ENCODE measurements at regions not wholly inside any gene's neighbourhood (a gene's known extent, or its start where the extent isn't known, plus 50 kb on each side); places are given as distances from the start of the nearest gene placed in this dataset.

GRCh38 chr7:3230908-3231307, 70.1 kb upstream of the SDK1 start:
- DNase-seq (ENCODE audit: low read depth), result no peak

GRCh38 chr7:3232228-3232627, 68.8 kb upstream of the SDK1 start:
- DNase-seq (ENCODE audit: low read depth), result peak; percentile 4

- no peak for DNase-seq (ENCODE audit: low read depth)
Observed at GRCh38 chr7:3233301-3233700, 67.8 kb upstream of the SDK1 start.

DNA sequence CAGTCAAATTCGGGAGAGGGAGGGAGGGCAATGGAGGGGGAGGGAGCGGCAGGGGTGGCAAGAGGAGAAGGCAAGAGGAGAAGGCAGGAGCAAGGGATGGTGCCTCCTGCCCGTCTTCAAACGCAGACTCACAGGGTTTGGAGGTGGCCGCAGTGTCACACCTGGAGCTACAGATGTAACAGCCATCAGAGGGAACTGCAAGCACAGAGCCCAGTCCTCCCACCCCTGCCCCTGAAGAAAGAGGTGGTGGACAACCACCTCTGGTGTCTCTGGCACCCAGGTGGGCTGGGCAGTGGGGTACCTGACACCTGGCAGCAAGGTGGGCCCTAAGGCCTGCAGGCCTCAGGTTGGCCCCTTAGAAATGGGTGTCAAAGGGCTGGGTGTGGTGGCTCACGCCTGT, 67.0 kb upstream of the SDK1 start:
- DNase-seq (ENCODE audit: low read depth), result no peak

DNA sequence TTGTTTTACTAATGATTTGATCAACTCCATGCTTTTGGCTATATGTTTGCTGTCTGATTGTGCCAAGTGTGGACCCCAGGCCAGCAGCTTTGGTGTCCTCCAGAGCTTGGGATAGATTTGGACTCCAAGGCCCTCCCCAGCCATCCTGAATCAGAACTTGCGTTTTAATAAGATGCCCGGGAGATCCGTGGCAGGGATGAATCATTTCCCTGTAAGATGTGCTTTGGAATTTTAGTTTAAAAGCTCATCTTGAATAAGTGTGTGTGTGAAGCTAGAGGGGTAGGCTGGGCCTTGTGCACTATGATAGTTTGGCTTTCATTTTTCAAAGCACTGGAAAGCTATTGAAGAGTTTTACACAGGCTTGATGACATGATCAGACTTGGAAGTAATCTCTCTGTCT, 66.2 kb upstream of the SDK1 start:
- no peak for DNase-seq (ENCODE audit: low read depth)

DNA sequence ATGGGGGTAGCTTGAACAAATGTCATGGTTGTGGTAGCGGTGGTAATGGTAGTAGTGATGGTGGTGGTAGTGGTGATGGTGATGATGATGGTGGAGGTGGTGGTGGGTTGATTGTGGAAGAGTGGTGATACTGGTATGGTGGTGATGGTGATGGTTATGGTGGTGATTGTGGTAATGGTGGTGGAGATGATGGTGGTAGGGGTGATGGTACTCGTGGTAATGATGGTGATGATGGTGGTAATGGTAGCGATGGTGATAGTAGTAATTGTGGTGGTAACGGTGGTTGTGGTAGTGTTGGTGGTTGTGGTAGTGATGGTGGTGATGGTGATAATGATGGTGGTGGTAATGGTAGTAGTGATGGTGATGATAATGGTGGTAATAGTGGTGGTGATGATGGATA, 65.7 kb upstream of the SDK1 start:
- DNase-seq (ENCODE audit: low read depth), result no peak

DNA sequence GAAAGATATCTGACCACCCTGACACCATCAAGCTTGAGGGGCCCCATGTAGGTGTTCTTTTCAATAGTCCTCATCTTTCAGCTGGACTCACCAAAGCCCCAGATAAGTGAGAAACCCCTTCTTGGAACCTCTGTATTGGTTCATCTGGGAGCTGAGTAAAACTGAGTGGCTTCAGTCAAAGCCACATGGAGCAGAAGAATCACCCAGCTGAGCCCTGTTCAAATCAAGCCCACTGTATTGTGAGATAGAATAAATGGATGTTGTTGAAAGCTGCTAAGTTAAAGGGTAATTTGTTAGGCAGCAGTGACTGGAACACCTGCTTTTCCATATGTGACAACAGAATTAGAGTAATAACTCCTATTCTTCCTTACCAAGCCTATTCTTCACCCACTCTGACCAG, 64.8 kb upstream of the SDK1 start:
- DNase-seq (ENCODE audit: low read depth), result no peak

DNA sequence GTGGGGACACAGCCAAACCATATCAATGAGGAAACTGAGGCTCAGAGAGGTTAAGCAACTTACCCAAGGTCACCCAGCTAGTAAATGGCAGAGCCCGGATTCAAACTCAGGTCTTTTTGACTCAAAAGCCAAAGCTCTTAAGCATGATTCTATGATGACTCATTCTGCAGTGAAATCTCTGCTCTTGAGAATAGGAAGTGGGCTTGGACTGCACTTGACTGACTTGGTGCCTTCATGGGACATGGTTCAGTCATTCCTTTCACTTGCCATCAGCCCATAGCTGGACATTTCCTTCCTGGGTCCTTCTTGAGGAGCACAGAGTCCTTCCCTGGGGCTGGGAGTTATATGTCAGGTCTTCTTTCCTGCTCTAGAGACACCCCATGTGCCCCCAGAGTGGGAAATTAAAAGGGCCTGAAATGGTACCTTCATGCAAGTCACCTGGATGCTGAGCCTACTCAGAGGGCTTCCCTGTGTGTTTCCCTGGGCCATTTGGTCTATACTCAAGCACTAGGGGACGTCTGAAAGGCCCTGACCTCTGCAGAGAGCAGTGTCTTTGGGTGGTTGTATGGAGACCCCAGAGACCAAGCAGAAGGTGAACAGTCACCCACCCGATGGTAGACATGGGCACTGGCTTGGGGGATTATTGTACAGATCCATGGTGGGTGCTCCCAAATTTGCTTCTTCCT, 62.4 kb upstream of the SDK1 start:
- DNase-seq (ENCODE audit: low read depth), result no peak

- DNase-seq (ENCODE audit: low read depth), result no peak
Observed at GRCh38 chr7:3239291-3239691, 61.8 kb upstream of the SDK1 start.

GRCh38 chr7:3240826-3241430, 60.1 kb upstream of the SDK1 start:
- no peak for DNase-seq (ENCODE audit: low read depth)

DNA sequence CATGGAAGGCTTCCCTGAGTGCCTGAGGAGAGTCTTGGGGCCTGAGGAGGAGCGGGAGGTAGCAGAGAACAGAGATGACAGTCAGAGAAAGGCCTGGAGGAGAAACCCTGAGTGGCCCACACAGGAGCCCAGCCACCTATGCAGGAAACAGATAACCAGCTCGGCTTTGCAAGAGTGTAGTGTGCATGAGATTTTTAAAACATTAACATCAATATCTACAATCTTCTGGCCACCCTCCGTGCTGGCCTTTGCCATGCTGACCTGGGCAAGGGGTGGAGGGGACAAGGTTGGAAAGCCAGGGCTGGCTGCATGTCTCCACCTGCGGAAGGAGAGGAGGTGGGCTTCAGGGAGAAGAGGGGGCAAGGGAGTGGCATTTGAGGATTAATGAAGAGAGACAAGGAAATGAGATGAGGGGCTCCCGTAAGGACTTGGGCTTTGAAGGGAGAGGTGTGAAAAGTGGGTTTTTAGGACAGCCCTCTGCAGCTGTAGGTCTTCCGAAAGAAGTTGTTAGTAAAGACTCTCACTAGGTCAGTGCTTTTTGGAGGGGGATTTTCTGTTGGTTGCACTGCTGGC, 59.3 kb upstream of the SDK1 start:
- no peak for DNase-seq (ENCODE audit: low read depth)

DNA sequence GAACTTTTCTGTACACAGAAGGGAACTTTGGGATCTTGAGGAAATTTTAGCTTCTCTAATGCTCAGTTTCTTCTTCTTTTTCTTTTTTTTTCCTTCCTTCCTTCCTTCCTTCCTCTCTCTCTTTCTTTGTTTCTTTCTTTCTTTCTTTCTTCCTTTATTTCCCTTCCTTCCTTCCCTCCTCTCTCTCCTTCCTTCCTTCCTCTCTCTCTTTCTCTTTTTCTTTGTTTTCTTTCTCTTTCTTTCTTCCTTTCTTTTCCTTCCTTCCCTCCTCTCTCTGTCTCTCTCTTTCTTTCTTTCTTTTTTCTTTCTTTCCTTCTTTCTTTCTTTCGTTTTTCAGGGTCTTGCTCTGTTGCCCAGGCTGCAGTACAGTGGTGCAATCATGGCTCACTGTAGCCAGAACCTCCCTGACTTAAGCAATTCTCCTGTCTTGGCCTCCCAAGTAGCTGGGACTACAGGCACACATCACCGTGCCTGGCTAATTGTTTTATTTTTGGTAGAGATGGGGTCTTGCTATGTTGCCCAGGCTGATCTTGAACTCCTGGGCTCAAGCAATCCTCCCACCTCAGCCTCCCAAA, 58.6 kb upstream of the SDK1 start:
- DNase-seq (ENCODE audit: low read depth), result no peak

DNA sequence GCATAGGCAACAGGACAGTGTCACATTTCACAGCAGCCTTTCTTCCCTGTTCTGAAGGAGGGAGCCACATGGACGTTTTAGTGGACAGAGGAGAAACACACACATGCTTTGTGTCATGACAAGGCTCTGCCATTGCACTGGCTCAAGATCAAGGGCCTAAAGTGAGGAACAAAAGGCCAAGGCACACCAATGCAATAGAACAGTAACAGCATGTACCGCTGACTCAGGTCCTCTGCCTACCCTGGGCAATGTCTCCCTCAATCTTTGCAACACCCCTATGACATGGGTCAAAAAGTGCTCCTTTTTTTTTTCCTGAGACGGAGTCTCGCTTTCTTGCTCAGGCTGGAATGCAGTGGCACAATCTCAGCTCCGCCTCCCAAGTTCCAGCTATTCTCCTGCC, 57.8 kb upstream of the SDK1 start:
- DNase-seq (ENCODE audit: low read depth), result no peak

- no peak for DNase-seq (ENCODE audit: low read depth)
Observed at GRCh38 chr7:3243680-3244079, 57.4 kb upstream of the SDK1 start.

DNA sequence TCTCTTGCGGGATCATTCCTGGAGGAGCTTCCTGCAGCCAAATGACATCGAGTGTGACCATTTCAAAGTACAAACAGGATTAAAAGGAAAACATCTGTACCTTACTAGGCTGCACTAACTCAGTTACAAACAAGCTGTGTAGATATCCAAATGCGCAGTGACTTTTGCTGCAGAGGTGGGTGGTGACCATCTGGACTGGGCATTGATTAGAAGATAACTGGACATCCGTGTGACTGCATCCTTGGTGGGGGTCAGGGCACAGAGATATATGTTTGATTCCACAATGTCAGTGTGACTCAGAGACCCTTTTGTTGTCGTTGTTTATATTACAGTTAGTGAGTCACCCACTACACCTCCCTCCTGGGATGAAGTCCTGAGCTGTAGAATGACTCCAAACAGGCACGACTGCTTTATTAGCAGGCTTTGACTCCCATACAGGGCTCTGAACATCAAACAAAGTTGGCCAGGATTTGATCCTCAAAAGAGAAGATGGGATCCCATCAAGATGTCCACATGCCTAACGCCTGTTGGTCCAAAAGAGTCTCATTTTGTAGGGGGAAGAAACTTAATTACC, 56.7 kb upstream of the SDK1 start:
- no peak for DNase-seq (ENCODE audit: low read depth)

DNA sequence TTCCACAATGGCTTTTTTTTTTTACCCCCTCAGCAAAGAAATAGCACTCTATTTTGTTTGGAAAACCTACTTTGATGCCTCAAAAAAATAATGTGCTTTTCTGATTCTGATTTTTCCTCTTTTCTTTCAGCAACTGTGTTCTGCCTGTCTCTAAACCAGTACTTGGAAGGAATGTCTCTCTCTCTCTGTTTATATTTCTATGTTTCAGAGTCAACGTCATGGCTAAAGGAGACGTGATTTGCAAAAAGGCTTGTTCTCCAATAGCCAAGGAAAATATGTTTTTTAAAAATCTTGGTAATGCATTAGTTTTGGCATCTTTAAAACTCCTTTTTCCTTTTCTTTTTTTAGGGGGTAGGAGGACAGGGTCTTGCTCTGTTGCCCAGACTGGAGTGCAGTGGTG, 56.0 kb upstream of the SDK1 start:
- DNase-seq (ENCODE audit: low read depth), result no peak

DNA sequence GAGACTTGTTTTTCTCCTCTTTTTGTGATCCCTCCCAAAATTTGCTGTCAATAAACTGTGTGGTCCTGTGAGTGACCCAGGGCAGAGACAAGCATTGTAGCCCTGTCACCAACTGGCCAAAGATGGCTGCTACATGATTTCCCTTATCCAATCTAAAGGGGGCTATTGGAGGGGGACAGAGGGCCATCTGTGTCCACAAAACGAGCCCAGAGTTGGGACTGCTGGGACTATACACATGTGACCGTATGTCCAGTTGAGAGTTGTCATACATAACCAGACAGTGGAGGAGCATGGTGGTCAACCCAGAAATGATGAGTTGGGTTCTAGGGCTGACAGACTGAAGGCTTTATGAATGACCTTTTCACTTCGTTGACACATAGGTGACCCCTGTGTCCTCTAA, 55.3 kb upstream of the SDK1 start:
- DNase-seq (ENCODE audit: low read depth), result no peak

- no peak for DNase-seq (ENCODE audit: low read depth)
Observed at GRCh38 chr7:3246127-3246526, 54.9 kb upstream of the SDK1 start.

DNA sequence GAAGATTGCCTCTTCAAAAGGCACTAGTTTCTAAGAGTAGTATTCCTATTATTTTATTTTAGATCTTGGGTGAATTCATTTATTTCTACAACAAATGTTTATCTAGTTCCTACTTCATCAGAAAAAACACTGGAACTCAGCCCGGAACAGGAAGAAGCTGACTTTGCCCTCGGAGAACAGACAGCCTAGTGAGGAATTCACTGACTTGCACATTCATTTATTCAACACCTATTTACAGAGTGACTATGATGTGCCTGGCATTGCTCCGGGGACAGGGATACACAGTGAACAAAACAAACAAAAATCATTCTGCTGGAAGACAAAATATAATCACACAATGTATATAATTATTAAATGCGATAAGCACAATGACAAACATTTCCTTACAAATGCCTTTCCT, 54.4 kb upstream of the SDK1 start:
- DNase-seq (ENCODE audit: low read depth), result no peak

DNA sequence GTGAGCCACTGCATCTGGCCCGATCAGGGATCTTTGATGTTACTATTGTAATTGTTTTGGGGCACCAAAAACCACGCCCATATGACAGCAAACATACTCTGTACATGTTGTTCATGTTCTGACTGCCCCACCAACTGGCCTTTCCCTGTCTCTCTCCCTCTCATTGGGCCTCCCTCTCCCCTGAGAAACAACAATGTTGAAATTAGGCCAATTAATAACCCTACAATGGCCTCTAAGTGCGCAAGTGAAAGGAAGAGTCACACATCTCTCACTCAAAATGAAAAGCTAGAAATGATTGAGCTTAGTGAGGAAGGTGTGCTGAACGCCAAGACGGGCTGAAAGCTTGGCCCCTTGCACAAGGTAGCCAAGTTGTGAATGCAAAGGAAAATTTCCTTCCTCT, 50.3 kb upstream of the SDK1 start:
- no peak for DNase-seq (ENCODE audit: low read depth)
